Esophagus squamous epithelium (tissue), 5 donors: ENCODE measurements at regions not wholly inside any gene's neighbourhood (a gene's known extent, or its start where the extent isn't known, plus 50 kb on each side); places are given as distances from the start of the nearest gene placed in this dataset.

Experiments used
- DNase-seq: peaks from one replicate; lab custom pipeline; 2025; lab: John Stamatoyannopoulos, UW
- H3K27ac ChIP-seq, 4 donors: fragments of 200-600 bp; sonication (generic); one replicate each; pipeline ENCODE4 v1.5.1; 2016 to 2019; ENCODE audit warnings: mild to moderate bottlenecking in 1 of 4
- H3K27me3 ChIP-seq, 4 donors: fragments of 200-600 bp; sonication (generic); 1 replicate in 3 of 4; 2 replicates in 1 of 4; pipeline versions ENCODE4 v1.5.1 to v1.6.0; 2017 to 2021; ENCODE audit warnings: antibody characterized with exemption in 1 of 4
- H3K36me3 ChIP-seq, 3 donors: fragments of 200-600 bp; sonication (generic); one replicate each; pipeline ENCODE4 v1.5.1; 2016 to 2019
- H3K4me1 ChIP-seq, 3 donors: fragments of 200-600 bp; sonication (generic); one replicate each; pipeline ENCODE4 v1.5.1; 2017 to 2019
- H3K4me3 ChIP-seq, 4 donors: fragments of 200-600 bp; sonication (generic); 1 replicate in 3 of 4; 2 replicates in 1 of 4; pipeline ENCODE4 v1.5.1; 2016 to 2019; ENCODE audit warnings: mild to moderate bottlenecking in 2 of 4, moderate library complexity in 1 of 4
- H3K9me3 ChIP-seq, 3 donors: fragments of 200-600 bp; sonication (generic); one replicate each; pipeline ENCODE4 v1.5.1; 2016 to 2019
- CTCF ChIP-seq, 6 experiments: fragments of 450-650 bp in 4 of 6; fragments of 200-600 bp in 2 of 6; sonication (generic) in 2 of 6; IDR thresholded peaks; one replicate each; pipeline ENCODE4 v1.5.1; 2016 to 2019; ENCODE audit warnings: antibody characterized with exemption in 6 of 6, mild to moderate bottlenecking in 4 of 6, moderate library complexity in 4 of 6
- POLR2A ChIP-seq, 4 donors: fragments of 450-650 bp; IDR thresholded peaks; one replicate each; pipeline ENCODE4 v1.6.1; 2017; ENCODE audit warnings: antibody characterized with exemption in 4 of 4, mild to moderate bottlenecking in 4 of 4, moderate library complexity in 3 of 4
- WGBS, 2 donors: methylation state at CpG; one replicate each; pipeline ENCODE4 v1.1.5; 2018; 5-methylcytosine and 5-hydroxymethylcytosine counted together
- intact Hi-C: fragments of 100-400 bp; cut with DNase I; formaldehyde crosslinking; loops from one replicate; pipeline ENCODE4 v1.15.0; 2022
- donor health status: DM: yes; HTN: yes; CAD: no.

DNA sequence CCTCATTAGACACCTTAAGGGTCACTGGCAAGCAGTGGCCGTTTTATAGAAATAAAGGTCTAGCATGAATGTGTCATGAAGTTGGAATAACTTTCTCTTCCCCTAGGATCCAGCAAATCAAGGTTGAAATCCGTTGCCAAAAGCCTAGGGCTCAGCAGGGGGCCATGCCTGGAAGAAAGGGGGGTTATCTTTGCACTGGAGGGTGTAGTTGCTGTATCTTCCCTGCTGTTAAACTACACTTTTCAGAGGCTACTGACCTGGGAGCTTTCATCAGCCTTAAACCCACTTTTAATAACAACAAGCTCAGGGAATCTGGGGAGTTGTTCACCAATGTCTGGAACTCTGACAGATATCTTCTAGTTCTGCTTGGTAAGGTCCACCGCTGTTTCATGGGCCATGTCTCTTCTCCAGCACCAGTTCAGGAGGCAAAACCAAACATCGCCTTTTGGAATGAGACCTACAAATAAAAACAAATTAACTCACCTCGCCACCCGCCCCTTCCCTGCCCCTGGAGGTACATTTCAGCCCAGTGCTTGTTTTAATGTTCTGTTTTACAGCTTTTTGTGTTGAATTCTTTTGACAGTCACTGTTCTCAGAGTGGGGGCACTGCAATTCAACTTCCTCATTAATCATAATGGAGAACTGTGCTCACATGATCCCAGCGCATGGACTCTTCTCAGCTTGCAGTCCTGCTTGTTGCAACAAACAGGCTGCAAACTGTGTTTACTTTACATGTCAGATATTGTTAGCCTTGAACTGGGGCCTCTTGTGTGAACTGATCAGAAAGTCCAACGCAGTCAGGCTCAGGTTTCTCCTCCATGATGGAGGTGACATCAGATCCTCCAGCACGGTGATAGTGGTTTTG, 508.7 kb downstream of the KCNJ2 start:
- intact Hi-C loops, result no loop called here
- no peaks in the 10 kb centered on the region for H3K27me3 ChIP-seq
- TF ChIP-seq POLR2A (IDR thresholded peaks at IDR 0.05) (no peak), CTCF (IDR thresholded peaks at IDR 0.05) (no peak)
- no peak for DNase-seq
- no peak overlapping the region for H3K27ac ChIP-seq
- H3K4me3 ChIP-seq, result no peak overlapping the region
- H3K9me3 ChIP-seq, result no peaks in the 10 kb centered on the region
- H3K4me1 ChIP-seq, result no peaks in the 10 kb centered on the region
- no peaks in the 10 kb centered on the region for H3K36me3 ChIP-seq
- 57 to 65% methylated on average over 8 to 9 of the region's 9 CpGs for WGBS, 2 donors

DNA sequence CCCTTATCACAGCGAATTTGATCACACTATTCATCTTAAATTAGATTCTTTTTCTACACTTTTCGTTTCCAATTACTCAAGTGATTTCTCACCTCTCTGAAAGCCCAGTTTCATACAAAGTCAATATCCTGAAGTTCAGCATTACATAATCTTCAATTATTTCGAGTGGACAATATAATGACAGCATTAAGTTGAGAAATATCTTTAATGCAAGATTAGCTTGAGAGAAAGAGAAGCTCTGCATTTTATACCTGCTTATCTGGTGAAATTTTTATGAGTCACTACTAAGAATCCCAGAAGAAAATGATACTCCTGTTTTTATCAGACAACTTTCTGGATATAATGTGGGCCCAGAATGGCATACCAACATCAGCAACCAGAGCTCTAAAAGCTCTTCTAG, 509.6 kb downstream of the KCNJ2 start:
- intact Hi-C loops, result no loop called here
- 59 to 62% methylated on average over 3 of the region's 3 CpGs for WGBS, 2 donors
- peaks cover 0 to 5% (median 0%) of the 10 kb centered on the region in 4 donors for H3K27me3 ChIP-seq
- H3K27ac ChIP-seq, result no peak overlapping the region
- TF ChIP-seq CTCF (IDR thresholded peaks at IDR 0.05) (no peak), POLR2A (IDR thresholded peaks at IDR 0.05) (no peak)
- H3K9me3 ChIP-seq, result no peaks in the 10 kb centered on the region
- no peaks in the 10 kb centered on the region for H3K4me1 ChIP-seq
- H3K4me3 ChIP-seq, result no peak overlapping the region
- H3K36me3 ChIP-seq, result no peaks in the 10 kb centered on the region
- DNase-seq, result no peak

- no peaks in the 10 kb centered on the region for H3K9me3 ChIP-seq
- H3K4me3 ChIP-seq, result no peak overlapping the region
- H3K27ac ChIP-seq, result no peak overlapping the region
- intact Hi-C loops, result no loop called here
- TF ChIP-seq CTCF (IDR thresholded peaks at IDR 0.05) (no peak), POLR2A (IDR thresholded peaks at IDR 0.05) (no peak)
- WGBS, 2 donors, result 84 to 90% methylated on average over 4 of the region's 4 CpGs
- DNase-seq, result no peak
- no peaks in the 10 kb centered on the region for H3K36me3 ChIP-seq
- no peaks in the 10 kb centered on the region for H3K4me1 ChIP-seq
- peaks cover 0 to 5% (median 0%) of the 10 kb centered on the region in 4 donors for H3K27me3 ChIP-seq
These were observed 514.6 kb downstream of the KCNJ2 start for GRCh38 chr17:70683936-70684335.

DNA sequence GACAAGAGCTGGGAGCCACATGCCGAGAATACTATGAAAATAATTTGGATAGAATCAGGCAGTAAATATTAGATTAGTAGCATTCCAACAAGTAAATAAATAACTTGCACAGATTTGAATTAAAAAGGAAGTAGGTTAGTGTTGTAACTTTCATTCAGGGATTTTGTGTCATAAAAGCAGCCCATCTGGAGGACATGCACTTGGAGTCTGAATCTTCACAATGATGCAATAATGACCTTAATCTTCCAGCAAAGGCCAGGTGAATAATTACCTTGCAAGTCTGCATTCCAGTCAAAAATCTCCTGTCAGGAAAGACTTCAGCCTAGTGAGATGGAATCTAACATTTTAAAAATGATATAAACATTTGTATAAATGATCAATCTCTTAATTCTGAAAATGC, 518.1 kb downstream of the KCNJ2 start:
- H3K4me3 ChIP-seq, result no peak overlapping the region
- H3K27me3 ChIP-seq, result peaks cover 0 to 5% (median 0%) of the 10 kb centered on the region in 4 donors
- TF ChIP-seq CTCF (IDR thresholded peaks at IDR 0.05) (no peak), POLR2A (IDR thresholded peaks at IDR 0.05) (no peak)
- H3K9me3 ChIP-seq, result no peaks in the 10 kb centered on the region
- H3K27ac ChIP-seq, result no peak overlapping the region
- no peaks in the 10 kb centered on the region for H3K36me3 ChIP-seq
- H3K4me1 ChIP-seq, result no peaks in the 10 kb centered on the region
- 26 to 62% methylated on average over 1 of the region's 1 CpG for WGBS, 2 donors
- no peak for DNase-seq
- intact Hi-C loops, result no loop called here

GRCh38 chr17:70691150-70691549, 521.8 kb downstream of the KCNJ2 start:
- TF ChIP-seq POLR2A (IDR thresholded peaks at IDR 0.05), result no peak
- no peak for TF ChIP-seq CTCF (IDR thresholded peaks at IDR 0.05)
- DNase-seq, result no peak
- Histone ChIP-seq H3K4me3 (no peak overlapping the region), H3K36me3 (no peaks in the 10 kb centered on the region), H3K9me3 (no peaks in the 10 kb centered on the region), H3K4me1 (no peaks in the 10 kb centered on the region), H3K27me3 (no peaks in the 10 kb centered on the region), H3K27ac (no peak overlapping the region)
- intact Hi-C loops, result no loop called here
- 48 to 49% methylated on average over 2 of the region's 2 CpGs for WGBS, 2 donors
